ENCODE measurements at regions not wholly inside any gene's neighbourhood (a gene's known extent, or its start where the extent isn't known, plus 50 kb on each side); places are given as distances from the start of the nearest gene placed in this dataset.

DNA sequence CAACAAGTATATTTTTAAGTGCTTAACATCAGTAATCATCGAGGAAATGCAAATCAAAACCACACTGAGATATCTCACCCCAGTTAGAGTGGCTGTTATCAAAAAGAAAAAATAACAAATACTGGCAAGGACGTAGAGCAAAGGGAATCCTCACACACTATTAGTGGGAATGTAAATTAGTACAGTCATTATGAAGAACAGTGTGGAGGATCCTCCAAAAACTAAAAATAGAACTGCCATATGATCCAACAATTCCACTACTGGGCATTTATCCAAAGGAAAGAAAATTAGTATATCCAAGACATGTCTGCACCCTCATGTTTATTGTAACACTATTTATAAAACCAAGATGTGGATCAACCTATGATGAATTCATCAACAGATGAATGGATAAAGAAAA lies 149.0 kb upstream of the PWP1 start:
- no peak for TF ChIP-seq TAF1 (IDR thresholded peaks at IDR 0.05; ENCODE audit: borderline replicate concordance, insufficient read depth, low read length)
- TF ChIP-seq, protein P1, sequence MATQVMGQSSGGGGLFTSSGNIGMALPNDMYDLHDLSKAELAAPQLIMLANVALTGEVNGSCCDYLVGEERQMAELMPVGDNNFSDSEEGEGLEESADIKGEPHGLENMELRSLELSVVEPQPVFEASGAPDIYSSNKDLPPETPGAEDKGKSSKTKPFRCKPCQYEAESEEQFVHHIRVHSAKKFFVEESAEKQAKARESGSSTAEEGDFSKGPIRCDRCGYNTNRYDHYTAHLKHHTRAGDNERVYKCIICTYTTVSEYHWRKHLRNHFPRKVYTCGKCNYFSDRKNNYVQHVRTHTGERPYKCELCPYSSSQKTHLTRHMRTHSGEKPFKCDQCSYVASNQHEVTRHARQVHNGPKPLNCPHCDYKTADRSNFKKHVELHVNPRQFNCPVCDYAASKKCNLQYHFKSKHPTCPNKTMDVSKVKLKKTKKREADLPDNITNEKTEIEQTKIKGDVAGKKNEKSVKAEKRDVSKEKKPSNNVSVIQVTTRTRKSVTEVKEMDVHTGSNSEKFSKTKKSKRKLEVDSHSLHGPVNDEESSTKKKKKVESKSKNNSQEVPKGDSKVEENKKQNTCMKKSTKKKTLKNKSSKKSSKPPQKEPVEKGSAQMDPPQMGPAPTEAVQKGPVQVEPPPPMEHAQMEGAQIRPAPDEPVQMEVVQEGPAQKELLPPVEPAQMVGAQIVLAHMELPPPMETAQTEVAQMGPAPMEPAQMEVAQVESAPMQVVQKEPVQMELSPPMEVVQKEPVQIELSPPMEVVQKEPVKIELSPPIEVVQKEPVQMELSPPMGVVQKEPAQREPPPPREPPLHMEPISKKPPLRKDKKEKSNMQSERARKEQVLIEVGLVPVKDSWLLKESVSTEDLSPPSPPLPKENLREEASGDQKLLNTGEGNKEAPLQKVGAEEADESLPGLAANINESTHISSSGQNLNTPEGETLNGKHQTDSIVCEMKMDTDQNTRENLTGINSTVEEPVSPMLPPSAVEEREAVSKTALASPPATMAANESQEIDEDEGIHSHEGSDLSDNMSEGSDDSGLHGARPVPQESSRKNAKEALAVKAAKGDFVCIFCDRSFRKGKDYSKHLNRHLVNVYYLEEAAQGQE (IDR thresholded peaks at IDR 0.05; ENCODE audit: insufficient read depth in 1 of 2, low read depth in 2 of 2, low read length in 2 of 2): no peak

- TF ChIP-seq TAF1 (IDR thresholded peaks at IDR 0.05; ENCODE audit: borderline replicate concordance, insufficient read depth, low read length): no peak
- no peak for TF ChIP-seq POLR2AphosphoS5 (IDR thresholded peaks at IDR 0.05; ENCODE audit: low read depth, low read length)
- no peak for TF ChIP-seq SIN3A (IDR thresholded peaks at IDR 0.05; ENCODE audit: borderline replicate concordance, insufficient read depth, low read length)
- TF ChIP-seq, protein P1 (IDR thresholded peaks at IDR 0.05; ENCODE audit: insufficient read depth in 1 of 2, low read depth in 2 of 2, low read length in 2 of 2): no peak
- no peak for TF ChIP-seq FOXP2 (optimal IDR thresholded peaks at IDR 0.05; ENCODE audit: borderline replicate concordance, extremely low read depth, extremely low read length, insufficient read depth)
These were observed 148.0 kb upstream of the PWP1 start for GRCh38 chr12:107537464-107538119.

- TF ChIP-seq FOXP2 (optimal IDR thresholded peaks at IDR 0.05; ENCODE audit: borderline replicate concordance, extremely low read depth, extremely low read length, insufficient read depth) (no peak), POLR2AphosphoS5 (IDR thresholded peaks at IDR 0.05; ENCODE audit: low read depth, low read length) (no peak), TAF1 (IDR thresholded peaks at IDR 0.05; ENCODE audit: borderline replicate concordance, insufficient read depth, low read length) (no peak), SIN3A (IDR thresholded peaks at IDR 0.05; ENCODE audit: borderline replicate concordance, insufficient read depth, low read length) (no peak)
These were observed 146.2 kb upstream of the PWP1 start for GRCh38 chr12:107539196-107539939.

DNA sequence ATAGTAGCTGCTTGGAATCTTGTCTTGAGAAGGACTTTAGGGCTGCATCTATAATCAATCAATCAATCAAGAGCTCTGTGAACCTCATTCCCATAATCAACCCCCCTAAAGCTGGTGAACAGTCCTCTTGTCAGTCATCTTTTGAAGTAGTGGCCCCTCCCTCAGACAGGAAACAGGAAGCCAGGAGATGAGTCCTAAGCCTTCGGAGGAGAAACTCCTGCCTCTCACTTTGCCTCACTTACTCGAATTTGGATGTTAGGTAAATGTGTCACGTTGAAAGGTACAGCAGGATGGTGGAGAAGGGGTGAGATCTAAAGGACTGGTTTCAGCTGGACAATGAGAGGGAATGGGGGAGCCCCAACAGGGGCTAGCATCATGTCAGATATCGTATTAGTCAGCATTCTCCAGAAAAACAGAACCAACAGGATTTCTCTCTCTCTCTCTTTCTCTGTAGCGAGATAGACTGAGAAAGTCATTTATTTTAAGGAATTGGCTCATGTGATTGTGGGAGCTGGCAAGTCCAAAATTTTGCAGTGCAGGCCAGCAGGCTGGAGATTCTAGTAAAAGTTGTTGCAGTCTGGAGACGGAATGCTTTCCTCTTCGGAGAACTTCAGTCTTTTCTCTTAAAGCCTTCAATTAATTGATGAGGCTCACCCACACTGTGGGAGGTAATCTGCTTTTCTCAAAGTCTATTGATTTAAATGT lies 144.4 kb upstream of the PWP1 start:
- TF ChIP-seq FOXP2 (optimal IDR thresholded peaks at IDR 0.05; ENCODE audit: borderline replicate concordance, extremely low read depth, extremely low read length, insufficient read depth) (no peak), TAF1 (IDR thresholded peaks at IDR 0.05; ENCODE audit: borderline replicate concordance, insufficient read depth, low read length) (no peak), SIN3A (IDR thresholded peaks at IDR 0.05; ENCODE audit: borderline replicate concordance, insufficient read depth, low read length) (no peak), POLR2AphosphoS5 (IDR thresholded peaks at IDR 0.05; ENCODE audit: low read depth, low read length) (no peak)
- TF ChIP-seq, protein P1 (IDR thresholded peaks at IDR 0.05; ENCODE audit: insufficient read depth in 1 of 2, low read depth in 2 of 2, low read length in 2 of 2): no peak

- TF ChIP-seq POLR2AphosphoS5 (IDR thresholded peaks at IDR 0.05; ENCODE audit: low read depth, low read length) (no peak), FOXP2 (optimal IDR thresholded peaks at IDR 0.05; ENCODE audit: borderline replicate concordance, extremely low read depth, extremely low read length, insufficient read depth) (no peak), TAF1 (IDR thresholded peaks at IDR 0.05; ENCODE audit: borderline replicate concordance, insufficient read depth, low read length) (no peak), SIN3A (IDR thresholded peaks at IDR 0.05; ENCODE audit: borderline replicate concordance, insufficient read depth, low read length) (no peak)
- TF ChIP-seq, protein P1 (IDR thresholded peaks at IDR 0.05; ENCODE audit: insufficient read depth in 1 of 2, low read depth in 2 of 2, low read length in 2 of 2): no peak
These were observed 142.2 kb upstream of the PWP1 start for GRCh38 chr12:107543416-107543815.
